ENCODE measurements at regions not wholly inside any gene's neighbourhood (a gene's known extent, or its start where the extent isn't known, plus 50 kb on each side); places are given as distances from the start of the nearest gene placed in this dataset.

DNA sequence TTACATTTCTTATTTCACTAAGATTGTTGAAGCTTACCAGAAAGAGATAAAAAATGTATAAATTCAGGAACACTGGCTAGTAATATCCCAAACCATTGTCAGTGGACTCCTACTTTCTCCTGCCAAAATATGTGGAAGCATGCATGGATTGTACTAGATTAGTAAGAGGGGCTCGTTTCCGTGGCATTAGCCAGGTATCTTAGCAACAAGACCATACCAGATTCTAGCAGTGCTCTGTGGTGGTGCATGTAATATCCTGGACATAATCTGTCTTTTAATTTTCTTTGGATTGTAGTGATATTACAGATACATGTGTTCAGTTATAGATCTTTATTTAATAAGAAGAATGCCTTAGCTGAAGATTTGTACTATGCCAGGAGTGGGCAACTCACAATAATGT lies 371.9 kb upstream of the PITX2 start:
- DNase-seq (no peak), ATAC-seq (no peak)
- intact Hi-C loops (cut with DNase I) = no loop called here

DNA sequence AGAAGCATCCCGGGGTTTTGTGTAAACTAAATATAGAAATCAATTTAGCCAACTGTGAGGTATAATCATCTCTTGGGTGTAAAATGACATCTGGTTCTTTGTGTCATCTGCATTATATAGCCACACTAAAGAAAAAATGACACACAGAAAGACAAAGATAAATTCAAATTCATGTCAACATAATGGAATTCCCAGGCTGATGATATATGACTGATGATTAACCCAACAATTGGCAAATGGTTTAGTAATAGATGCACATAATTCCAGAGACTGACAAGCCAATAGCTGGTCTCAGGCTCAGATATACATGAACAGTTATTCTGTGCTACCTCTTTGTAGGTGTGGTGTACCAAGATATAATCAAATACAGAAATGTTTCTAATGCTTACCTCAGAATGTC lies 375.4 kb upstream of the PITX2 start:
- ATAC-seq = no peak
- DNase-seq = no peak
- intact Hi-C loops (cut with DNase I) = no loop called here

DNA sequence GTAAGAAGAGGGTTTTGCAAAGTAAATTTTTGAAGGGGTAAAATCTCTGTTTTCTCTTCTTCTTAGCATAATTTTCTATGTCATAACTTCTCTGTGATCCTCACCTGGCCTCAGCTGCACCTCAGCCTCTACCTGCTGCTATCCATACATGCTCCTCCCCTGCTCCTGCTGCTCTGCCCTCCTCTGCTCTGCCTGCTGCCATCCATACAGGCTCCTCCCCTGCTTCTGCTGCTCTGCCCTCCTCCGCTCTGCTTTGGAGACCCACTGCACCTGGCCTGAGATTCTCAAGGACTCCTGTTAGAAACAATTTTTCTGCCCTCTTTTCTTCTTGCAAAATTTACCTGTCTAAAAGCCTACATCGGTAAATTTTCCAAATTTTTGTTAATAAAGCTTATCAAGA lies 388.6 kb upstream of the PITX2 start:
- intact Hi-C loops (cut with DNase I) = no loop called here
- ATAC-seq (no peak), DNase-seq (no peak)

DNA sequence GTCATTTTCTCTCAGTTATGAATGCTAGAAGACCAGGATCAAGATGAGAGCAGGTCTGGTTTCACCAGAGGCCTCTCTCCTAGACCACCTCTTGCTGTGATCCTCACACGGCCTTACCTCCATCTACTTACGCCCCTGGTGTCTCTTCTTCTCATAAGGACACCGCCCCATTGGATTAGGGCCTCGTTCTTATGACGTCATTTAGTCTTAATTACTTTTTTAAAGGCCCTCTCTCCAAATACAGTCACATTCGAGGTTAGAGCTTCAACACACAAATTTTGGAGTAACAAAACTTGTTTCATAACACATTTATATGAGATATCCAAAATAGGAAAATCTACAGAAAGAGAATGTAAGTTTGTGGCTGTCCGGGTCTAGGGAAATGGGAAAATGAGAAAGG lies 391.0 kb upstream of the PITX2 start:
- no peak for ATAC-seq
- intact Hi-C loops (cut with DNase I) = no loop called here
- DNase-seq = no peak

DNA sequence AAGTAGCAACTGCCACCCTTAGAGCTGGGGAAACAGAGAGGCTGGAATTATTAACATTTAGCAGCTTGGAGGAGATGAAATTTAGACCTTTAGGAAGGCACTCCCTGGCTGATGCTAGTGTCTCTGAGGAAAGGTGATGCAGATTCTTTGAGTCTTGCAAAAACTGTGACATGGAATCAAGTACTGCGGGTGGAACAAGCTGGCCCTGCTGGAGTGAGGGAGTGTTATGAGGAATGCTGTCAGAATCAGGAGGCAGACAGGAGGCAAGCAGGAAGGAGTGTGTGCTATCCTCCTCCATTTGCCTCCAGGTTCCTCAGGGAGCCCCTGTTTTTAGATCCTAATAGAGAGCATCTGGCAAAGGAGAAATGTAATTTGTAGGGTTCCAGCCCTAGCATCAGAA lies 391.7 kb upstream of the PITX2 start:
- intact Hi-C loops (cut with DNase I) = no loop called here
- DNase-seq (no peak), ATAC-seq (no peak)

DNA sequence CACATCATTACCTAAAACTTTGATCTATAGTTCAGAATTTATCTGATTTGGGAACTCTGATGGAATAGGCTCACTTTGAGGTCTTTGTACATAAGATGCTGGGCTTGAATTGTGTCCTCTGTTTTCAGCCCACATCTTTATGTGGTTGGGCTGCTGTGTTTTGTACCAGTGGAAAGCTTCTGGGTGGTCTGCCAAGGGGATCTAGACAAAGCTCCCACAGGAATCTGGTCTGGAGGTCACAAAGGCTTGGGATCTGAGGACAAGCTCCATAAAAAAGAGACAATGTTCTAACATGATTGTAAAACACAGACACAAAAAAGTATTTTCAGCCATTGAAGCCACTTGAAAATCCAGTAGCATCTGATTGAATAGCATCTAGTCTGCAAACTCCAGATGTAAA lies 393.5 kb upstream of the PITX2 start:
- intact Hi-C loops (cut with DNase I) = no loop called here
- ATAC-seq (no peak), DNase-seq (no peak)

DNA sequence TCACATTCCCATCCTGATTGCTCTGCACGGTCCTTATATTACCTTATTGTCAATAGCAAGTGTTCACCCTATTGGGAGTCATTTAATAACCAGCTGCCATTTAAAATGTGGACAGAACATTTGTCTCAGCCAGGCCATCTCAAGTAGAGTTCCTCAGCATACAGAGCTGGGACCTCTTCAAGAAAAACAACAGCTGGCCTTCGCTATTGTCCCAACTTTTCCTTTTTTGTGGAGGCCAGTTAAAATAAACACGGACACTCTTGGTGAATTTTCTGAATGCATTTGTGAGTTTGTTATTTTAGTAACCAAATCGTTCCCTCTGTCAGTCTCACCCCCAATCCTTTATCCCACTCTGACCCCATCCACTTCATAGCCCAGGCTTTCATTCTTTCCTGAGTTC lies 395.3 kb upstream of the PITX2 start:
- intact Hi-C loops (cut with DNase I) = no loop called here
- DNase-seq (no peak), ATAC-seq (no peak)

DNA sequence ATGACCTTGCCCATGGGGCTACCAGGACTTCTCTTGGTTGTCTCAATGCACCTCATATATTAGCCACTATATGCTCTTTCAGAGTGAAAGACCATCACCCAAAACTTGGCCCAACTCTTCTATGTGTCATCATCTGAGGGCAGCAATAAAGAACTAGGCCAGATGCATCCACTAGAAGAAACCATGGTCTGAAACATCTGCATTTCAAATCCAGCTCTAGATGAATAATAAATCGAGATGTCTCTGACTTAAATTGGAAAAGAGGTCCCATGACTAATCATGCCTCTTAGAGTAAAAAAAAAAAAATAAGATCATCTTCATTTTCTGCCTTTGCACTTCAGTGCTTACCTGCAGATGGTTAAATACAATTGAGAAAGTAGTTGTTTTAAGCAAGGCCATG lies 397.6 kb upstream of the PITX2 start:
- ATAC-seq (no peak), DNase-seq (no peak)
- intact Hi-C loops (cut with DNase I) = no loop called here

DNA sequence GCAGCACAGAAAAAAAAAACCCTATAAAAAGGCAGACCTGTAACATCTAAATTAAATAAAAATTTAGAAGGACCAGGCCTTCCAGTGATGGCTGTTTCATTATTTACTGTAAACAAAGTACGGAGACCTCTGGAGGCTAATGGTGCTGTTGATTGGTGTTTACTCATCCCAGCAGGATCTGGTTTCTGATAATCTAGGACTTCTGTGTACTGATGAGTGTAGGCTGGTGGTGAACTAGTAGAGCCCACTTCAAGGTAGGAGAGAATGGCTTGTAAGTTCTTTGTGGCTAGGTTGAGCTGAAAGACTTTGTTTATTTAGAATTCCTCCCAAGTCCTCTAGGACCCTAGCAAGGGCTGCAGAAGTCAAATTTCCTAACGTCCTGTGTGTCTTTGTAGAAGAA lies 398.1 kb upstream of the PITX2 start:
- ATAC-seq = no peak
- DNase-seq = no peak
- intact Hi-C loops (cut with DNase I) = no loop called here

DNA sequence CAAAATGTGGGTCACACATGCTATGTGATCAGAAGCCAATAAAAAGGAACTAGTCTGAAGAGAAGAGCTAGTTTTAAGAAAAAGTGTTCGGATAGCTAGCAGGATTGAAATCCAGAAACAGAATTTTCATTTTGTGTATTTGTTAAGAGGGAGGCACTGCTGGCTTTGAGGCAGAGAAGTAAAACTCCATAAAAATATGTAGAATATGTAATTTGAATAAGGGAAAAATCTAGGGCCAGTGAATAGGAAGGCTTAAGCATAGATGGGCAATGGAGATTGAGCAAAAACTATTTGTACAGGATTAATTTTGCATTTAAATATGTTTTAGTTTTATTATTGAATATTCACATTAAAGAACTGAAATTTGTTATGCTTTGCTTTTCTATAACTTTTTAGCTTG lies 399.9 kb upstream of the PITX2 start:
- ATAC-seq = no peak
- DNase-seq = no peak
- intact Hi-C loops (cut with DNase I) = no loop called here

DNA sequence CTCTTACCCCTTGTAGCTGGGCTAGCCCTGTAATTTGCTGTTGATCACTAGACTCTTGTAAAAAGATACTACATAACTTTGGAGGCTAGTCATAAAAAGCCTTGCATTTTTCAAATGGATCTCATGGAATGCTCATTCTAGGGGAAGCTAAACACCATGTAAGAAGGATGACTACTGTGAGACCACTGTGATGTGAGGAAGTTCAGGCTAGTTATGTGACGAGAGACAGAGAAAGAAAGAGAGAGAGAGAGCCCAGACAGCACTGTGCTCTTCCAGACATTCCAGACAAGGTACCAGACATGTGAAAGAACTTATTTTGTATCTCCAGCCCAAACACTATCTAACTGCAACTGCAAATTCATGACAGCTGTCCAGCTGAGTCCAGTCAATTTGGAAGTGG lies 404.6 kb upstream of the PITX2 start:
- intact Hi-C loops (cut with DNase I) = no loop called here
- DNase-seq (no peak), ATAC-seq (no peak)

DNA sequence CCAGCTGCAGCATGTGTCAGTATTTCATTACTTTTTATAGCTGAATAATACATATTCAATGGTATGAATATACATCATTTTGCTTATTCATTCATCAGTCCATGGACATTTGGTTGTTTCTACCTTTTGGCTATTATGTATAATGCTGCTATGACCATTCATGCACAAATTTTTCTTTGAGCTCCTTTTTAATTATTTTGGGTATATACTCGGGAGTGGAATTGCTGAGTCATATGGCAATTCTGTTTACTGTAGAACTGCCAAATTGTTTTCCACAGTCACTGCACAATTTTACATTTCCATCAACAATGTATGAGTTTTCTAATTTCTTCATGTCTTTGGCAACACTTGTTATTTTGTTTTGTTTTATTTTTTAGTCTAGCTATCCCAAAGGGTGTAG lies 405.9 kb upstream of the PITX2 start:
- ATAC-seq (no peak), DNase-seq (no peak)
- intact Hi-C loops (cut with DNase I) = no loop called here

DNA sequence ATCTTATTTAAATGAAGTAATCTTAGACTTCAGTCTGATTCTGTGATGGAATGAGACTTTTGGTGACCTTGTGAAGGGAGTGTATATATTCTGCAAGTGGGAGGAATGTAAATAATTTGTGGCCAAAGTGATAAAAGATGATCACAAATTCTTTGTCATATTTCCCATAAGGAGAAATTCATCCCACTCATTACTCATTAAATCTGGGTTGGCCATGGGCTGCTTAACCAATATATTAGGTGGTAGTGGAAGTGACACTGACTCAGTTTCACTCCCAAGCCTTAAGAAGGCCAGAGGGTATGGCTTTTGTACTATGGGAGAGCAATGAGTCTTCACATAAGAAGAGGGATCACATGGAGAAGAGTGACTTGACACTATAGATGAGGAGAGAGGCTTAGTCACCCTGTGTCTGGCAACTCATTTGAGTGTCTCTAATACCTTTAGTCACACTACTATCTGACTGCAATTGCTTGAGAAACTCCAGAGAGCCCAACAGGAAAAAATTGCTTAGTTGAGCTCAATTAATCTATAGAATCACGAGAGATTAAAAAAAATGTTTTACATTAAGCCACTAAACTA lies 408.2 kb upstream of the PITX2 start:
- no peak for ATAC-seq
- no peak for DNase-seq
- intact Hi-C loops (cut with DNase I) = no loop called here

DNA sequence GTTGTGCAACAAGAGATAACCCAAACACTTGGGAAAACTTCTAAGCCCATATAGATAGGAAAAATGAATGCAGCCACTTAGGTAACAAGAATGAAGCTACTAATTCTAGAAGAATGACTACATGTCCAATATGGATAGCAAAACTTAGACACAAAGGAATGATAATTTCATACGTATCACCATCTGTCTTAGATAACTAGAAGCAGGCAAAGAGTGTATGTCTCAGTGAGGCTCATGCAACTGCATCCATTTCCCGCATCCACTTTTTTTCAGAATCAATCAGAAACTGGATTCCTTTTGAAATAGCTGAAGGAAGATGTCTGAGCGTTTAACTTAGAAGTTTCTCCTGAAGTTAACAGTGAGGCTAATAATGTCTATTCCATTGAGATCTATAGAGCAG lies 408.7 kb upstream of the PITX2 start:
- no peak for DNase-seq
- intact Hi-C loops (cut with DNase I) = no loop called here
- ATAC-seq = no peak

DNA sequence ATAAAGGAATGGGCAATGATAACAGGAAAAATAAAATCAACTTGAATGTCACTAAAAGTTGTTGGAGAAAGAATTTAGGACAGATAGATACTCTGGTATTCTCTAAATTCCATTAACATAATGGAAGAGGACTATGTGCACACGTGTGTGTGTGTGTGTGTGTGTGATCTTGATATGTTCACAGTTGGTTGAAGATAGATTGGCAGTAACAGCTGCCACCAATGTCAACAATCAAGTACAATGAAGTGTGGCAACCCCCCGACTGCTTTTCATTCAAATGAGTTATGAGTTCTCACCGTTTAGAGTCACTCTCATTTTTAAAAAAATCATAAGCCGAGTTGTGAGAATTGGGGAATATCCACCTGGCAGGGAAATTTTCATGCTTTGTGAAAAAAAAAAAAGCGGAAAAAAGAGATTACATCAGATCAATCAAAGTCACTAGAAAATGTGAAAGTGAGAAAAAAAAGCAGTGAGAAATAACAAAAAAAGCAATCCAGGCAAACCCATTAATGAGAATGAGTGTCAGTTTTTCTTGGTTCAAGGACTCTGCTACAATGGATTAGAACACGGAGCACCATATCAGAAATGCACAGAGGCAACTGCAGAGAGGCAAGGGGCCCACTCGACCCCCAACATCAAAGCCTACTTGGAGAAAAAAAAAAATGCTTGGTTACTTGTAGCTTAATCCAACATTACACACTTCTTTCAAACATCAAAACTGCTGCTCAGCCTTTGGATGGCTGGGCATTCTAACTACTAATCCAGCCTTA lies 414.9 kb upstream of the PITX2 start:
- ATAC-seq (no peak), DNase-seq (no peak)
- intact Hi-C loops (cut with DNase I) = no loop called here

DNA sequence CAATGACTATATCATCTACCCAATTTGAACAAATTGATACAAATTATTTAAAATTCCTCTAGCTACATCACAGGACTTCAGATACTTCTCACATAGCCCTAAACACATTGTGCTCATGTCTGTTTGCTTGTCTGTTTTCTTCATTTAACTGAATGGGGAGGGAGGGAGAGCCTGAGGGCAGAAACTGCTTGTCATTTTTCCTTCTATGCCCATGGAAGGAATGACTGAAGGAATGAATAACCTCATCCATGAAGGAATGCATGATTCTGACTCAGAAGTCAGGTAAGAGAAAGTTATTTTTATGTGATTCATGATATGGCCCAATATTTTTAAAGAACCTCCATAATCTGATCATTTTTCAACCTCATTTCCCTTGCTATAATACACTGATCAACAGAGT lies 418.0 kb upstream of the PITX2 start:
- no peak for DNase-seq
- intact Hi-C loops (cut with DNase I) = no loop called here

DNA sequence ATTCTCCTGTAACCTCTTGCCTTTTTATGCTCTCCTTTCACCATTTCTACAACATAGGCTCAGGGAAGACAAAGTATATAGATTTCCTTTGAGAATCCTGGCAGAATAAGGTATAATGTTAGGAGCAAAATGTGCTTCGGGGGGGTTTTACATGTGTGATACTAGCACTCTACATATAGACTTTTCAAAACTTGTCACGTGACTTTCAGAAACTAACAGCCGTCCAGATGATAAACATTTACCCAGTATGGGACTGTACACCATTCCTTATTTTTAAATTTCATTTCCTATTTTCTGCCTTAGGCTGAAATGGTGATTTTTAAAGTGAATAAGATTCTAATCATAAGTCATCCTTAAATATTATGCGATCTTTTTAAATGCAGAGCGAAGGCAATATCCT lies 420.4 kb upstream of the PITX2 start:
- intact Hi-C loops (cut with DNase I) = no loop called here
- no peak for DNase-seq
- no peak for ATAC-seq

More for the DNA sequence above, 418.0 kb upstream of the PITX2 start:
- ATAC-seq = no peak

DNA sequence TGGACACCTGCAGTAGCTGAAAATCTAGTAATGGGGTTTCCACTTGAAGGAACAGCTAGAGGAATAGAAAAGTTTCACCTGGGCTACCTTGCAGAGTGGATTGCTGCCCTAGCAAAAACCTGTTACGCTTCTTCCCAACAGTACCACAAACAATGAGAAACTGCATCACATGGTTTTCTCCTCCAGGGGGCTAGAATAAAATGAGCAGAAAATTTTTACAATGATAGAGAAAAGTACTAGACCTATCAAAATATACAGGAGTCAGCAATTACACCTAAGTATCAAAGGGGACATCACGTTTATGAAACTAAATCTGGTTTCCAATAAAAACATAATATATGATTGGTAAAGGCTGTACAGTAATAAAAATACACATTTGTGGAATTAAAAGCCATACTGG lies 423.1 kb upstream of the PITX2 start:
- no peak for DNase-seq

DNA sequence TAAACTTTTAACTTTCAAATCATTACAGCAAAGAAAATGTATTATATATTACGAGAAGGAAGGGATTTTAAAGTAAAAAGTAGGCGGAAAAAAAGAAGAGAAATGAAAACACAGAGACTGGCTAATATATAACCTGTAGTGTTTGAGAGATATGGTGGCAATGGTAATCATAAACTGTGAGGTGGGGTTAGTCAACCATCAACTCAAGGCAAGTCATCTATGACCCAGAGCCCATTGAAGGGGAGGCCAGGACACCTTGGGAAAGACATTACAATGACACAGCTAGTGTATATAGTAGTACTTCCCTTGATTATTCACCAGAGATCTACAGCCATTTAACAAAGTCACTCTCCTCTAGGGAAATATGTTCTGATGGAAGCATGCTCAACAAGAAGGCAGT lies 423.9 kb upstream of the PITX2 start:
- ATAC-seq (no peak), DNase-seq (no peak)
- intact Hi-C loops (cut with DNase I) = no loop called here

More for the DNA sequence above, 423.1 kb upstream of the PITX2 start:
- intact Hi-C loops (cut with DNase I) = no loop called here
- ATAC-seq = no peak

DNA sequence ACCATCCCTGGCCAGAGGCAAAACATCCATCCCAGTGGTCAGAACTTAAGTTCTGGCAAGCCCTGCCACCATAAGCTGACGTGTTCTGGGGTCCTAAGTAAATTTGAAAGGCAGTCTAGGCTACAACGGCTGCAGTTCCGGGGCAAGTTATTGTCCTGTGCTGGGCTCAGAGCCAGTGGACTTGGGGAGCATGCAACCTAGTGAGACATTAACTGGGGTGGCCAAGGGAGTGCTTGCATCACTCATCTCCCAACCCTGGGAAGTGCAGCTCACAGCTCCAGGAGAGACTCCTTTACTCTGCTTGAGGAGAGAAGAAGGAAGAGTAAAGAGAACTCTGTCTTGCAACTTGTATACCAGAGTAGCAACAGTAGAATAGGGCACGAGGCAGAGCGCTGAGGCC lies 425.4 kb upstream of the PITX2 start:
- ATAC-seq (no peak), DNase-seq (no peak)
- intact Hi-C loops (cut with DNase I) = no loop called here

DNA sequence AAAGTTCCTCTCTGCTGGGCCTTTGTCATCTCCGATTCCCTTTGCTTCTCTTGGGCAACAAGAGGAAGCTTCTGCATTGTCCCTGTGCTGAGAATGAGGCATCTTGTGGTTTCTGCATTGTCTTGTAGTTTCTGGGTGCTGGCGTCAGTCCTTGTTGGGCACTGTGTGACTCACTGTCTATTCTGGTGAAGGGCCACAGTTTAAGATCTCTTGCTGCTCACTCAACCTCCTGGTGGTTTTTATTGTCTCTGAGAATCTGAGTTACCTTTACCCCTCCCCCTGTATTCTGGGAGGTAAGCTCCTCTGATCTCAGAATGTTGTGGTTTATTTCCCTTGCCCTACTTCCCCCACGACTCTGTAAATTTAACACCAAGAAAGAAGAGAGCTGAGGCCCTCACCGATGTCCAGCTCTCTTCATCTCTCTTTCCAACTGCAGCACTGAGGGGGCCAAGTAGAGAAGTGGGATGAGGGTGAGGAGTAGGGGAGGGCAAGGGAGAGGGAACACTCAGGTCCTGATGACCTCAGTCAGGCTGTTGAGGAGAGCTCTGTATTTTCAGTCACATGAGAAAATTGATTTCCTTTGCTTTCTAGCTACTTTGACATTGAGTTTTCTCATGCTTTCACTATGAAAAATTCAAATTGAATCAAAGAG lies 441.6 kb upstream of the PITX2 start:
- intact Hi-C loops (cut with DNase I) = no loop called here
- no peak for ATAC-seq
- DNase-seq = no peak

All from left cardiac atrium (tissue), 4 donors.